Activated CD8-positive, alpha-beta memory T cell treated with anti-CD3 and anti-CD28 coated beads for 36 hours (primary cell): ENCODE measurements at regions not wholly inside any gene's neighbourhood (a gene's known extent, or its start where the extent isn't known, plus 50 kb on each side); places are given as distances from the start of the nearest gene placed in this dataset.
"Not testable (repeated sequence)": the region's sequence is repeated elsewhere in the genome, so short reads cannot be mapped to it uniquely, and the experiment has no call there.

Experiments
- CTCF ChIA-PET: fragments of 350-600 bp; sonication (Branson Sonifier 250); formaldehyde crosslinking; loops from one replicate; lab custom pipeline; 2021; ENCODE audit warnings: antibody characterized with exemption; lab: Charles Lee
- POLR2A ChIA-PET: fragments of 350-600 bp; sonication (Branson Sonifier 250); formaldehyde crosslinking; loops from one replicate; lab custom pipeline; 2021; ENCODE audit warnings: antibody characterized with exemption; lab: Charles Lee

- CTCF ChIA-PET: no interaction called here
- POLR2A ChIA-PET: no interaction called here
These were observed 94.7 kb upstream of the GSC start for GRCh38 chr14:94864387-94865195.

GRCh38 chr14:94863366-94863765, 93.5 kb upstream of the GSC start:
- POLR2A ChIA-PET: no interaction called here
- CTCF ChIA-PET: no interaction called here

- CTCF ChIA-PET: interaction anchor here (0.7 kb wide), 1 partner anchor 545 kb away, joined by 3 read pairs; no protein-coding TSS in a partner anchor
- POLR2A ChIA-PET: no interaction called here
These were observed 88.0 kb upstream of the GSC start for GRCh38 chr14:94857950-94858349.

GRCh38 chr14:94853920-94854319, 84.0 kb upstream of the GSC start:
- ChIA-PET CTCF (no interaction called here), POLR2A (no interaction called here)

- ChIA-PET POLR2A (no interaction called here), CTCF (no interaction called here)
These were observed 80.6 kb upstream of the GSC start for GRCh38 chr14:94850309-94851211.

GRCh38 chr14:94844593-94845152, 74.8 kb upstream of the GSC start:
- CTCF ChIA-PET: no interaction called here

GRCh38 chr14:94840467-94840866, 70.6 kb upstream of the GSC start:
- ChIA-PET CTCF (no interaction called here), POLR2A (interaction anchor here (0.6 kb wide), 1 partner anchor 276 kb away, joined by 4 read pairs; no protein-coding TSS in a partner anchor)

More at GRCh38 chr14:94844593-94845152, 74.8 kb upstream of the GSC start:
- POLR2A ChIA-PET: no interaction called here

GRCh38 chr14:94839348-94839747, 69.4 kb upstream of the GSC start:
- CTCF ChIA-PET: no interaction called here
- POLR2A ChIA-PET: no interaction called here

GRCh38 chr14:94836849-94837248, 66.9 kb upstream of the GSC start:
- ChIA-PET CTCF (no interaction called here), POLR2A (no interaction called here)

- CTCF ChIA-PET: no interaction called here
- POLR2A ChIA-PET: no interaction called here
These were observed 63.7 kb upstream of the GSC start for GRCh38 chr14:94833633-94834032.

- ChIA-PET POLR2A (no interaction called here), CTCF (no interaction called here)
These were observed 61.2 kb upstream of the GSC start for GRCh38 chr14:94831085-94831484.

GRCh38 chr14:94827711-94828447, 58.0 kb upstream of the GSC start:
- CTCF ChIA-PET: interaction anchor here (0.7 kb wide), 1 partner anchor 1037 kb away, joined by 3 read pairs; no protein-coding TSS in a partner anchor
- POLR2A ChIA-PET: no interaction called here

GRCh38 chr14:94826774-94827173, 56.9 kb upstream of the GSC start:
- ChIA-PET POLR2A (no interaction called here), CTCF (no interaction called here)

GRCh38 chr14:94823556-94824341, 53.8 kb upstream of the GSC start:
- ChIA-PET CTCF (no interaction called here), POLR2A (no interaction called here)

GRCh38 chr14:94821705-94822104, 51.8 kb upstream of the GSC start:
- ChIA-PET POLR2A (no interaction called here), CTCF (no interaction called here)

- CTCF ChIA-PET: not testable (repeated sequence)
These were observed 51.0 kb upstream of the GSC start for GRCh38 chr14:94820932-94821331.

More at GRCh38 chr14:94820932-94821331, 51.0 kb upstream of the GSC start:
- POLR2A ChIA-PET: not testable (repeated sequence)
